NCI-H748 (cell line): ENCODE measurements at regions not wholly inside any gene's neighbourhood (a gene's known extent, or its start where the extent isn't known, plus 50 kb on each side); places are given as distances from the start of the nearest gene placed in this dataset.

Source experiments
- DNase-seq: peaks from one replicate; lab custom pipeline; 2025; ENCODE audit not compliant: unreplicated experiment; lab: John Stamatoyannopoulos, UW

GRCh38 chr5:29995154-29995553 is 1198.3 kb upstream of the CDH6 start:
- no peak for DNase-seq

GRCh38 chr5:29994519-29994918 is 1199.0 kb upstream of the CDH6 start:
- no peak for DNase-seq

GRCh38 chr5:29993286-29993685 is 1200.2 kb upstream of the CDH6 start:
- no peak for DNase-seq

- no peak for DNase-seq
Measured at GRCh38 chr5:29992248-29992647, 1201.2 kb upstream of the CDH6 start.

GRCh38 chr5:29990681-29991080 is 1202.8 kb upstream of the CDH6 start:
- DNase-seq: no peak

GRCh38 chr5:29984156-29984540 is 1209.3 kb upstream of the CDH6 start:
- DNase-seq: no peak

GRCh38 chr5:29983528-29984155 is 1209.8 kb upstream of the CDH6 start:
- peak; percentile 73 for DNase-seq

GRCh38 chr5:29982457-29982856 is 1211.0 kb upstream of the CDH6 start:
- DNase-seq: no peak

- DNase-seq: no peak
Measured at GRCh38 chr5:29972597-29972996, 1220.9 kb upstream of the CDH6 start.

- DNase-seq: no peak
Measured at GRCh38 chr5:29963956-29964355, 1229.5 kb upstream of the CDH6 start.

- DNase-seq: no peak
Measured at GRCh38 chr5:29960323-29960722, 1233.2 kb upstream of the CDH6 start.

GRCh38 chr5:29950416-29951145 is 1242.9 kb upstream of the CDH6 start:
- peak; percentile 21 for DNase-seq

GRCh38 chr5:29949301-29949872 is 1244.1 kb upstream of the CDH6 start:
- DNase-seq: no peak

- no peak for DNase-seq
Measured at GRCh38 chr5:29944327-29944726, 1249.2 kb upstream of the CDH6 start.

GRCh38 chr5:29942089-29942488 is 1251.4 kb upstream of the CDH6 start:
- DNase-seq: no peak

GRCh38 chr5:29939988-29940387 is 1253.5 kb upstream of the CDH6 start:
- DNase-seq: no peak

- no peak for DNase-seq
Measured at GRCh38 chr5:29935371-29935770, 1258.1 kb upstream of the CDH6 start.

- DNase-seq: peak; percentile 37
Measured at GRCh38 chr5:29930316-29930715, 1263.2 kb upstream of the CDH6 start.

- DNase-seq: no peak
Measured at GRCh38 chr5:29924107-29924506, 1269.4 kb upstream of the CDH6 start.

GRCh38 chr5:29905626-29906353 is 1287.7 kb upstream of the CDH6 start:
- no peak for DNase-seq

- DNase-seq: no peak
Measured at GRCh38 chr5:29902859-29903258, 1290.6 kb upstream of the CDH6 start.

- peak; percentile 48 for DNase-seq
Measured at GRCh38 chr5:29899583-29899982, 1293.9 kb upstream of the CDH6 start.
